K562 (cell line): ENCODE measurements at regions not wholly inside any gene's neighbourhood (a gene's known extent, or its start where the extent isn't known, plus 50 kb on each side); places are given as distances from the start of the nearest gene placed in this dataset.

Experiments used
- ATAC-seq: fragments of 200-7000 bp; cut with Tn5 transposase; 3 replicates; pipeline ENCODE4 v1.9.1; 2020; ENCODE audit warnings: moderate library complexity
- BruUV-seq: library from RNA; stranded (reverse); fragments of 400-500 nt; replicated peaks from 2 replicates; lab custom pipeline; 2021; lab: Mats Ljungman, UMichigan
- CTCF ChIA-PET: fragments of 300-600 bp; formaldehyde crosslinking; extraction: SDS; loops from one replicate; lab custom pipeline; 2021; ENCODE audit warnings: low intra/inter-chr PET ratio; lab: Yijun Ruan, JAX
- POLR2A ChIA-PET: fragments of 300-600, 350-650 bp; sonication (Branson Sonifier 250); formaldehyde crosslinking; extraction: SDS; loops from one replicate; lab custom pipeline; 2021; ENCODE audit warnings: antibody characterized with exemption, inconsistent platforms; lab: Yijun Ruan, JAX
- DNase-seq, 4 experiments: peaks; one replicate each; pipeline versions ENCODE4 v3.0.0 to v3.0.0-alpha.2; 2011 to 2018; ENCODE audit warnings: low spot score in 3 of 4, mixed read lengths in 3 of 4; ENCODE audit errors: extremely low read depth in 1 of 4
- FAIRE-seq: peaks from 2 replicates; lab custom pipeline; 2011; peaks lifted over from hg19 to GRCh38; lab: Jason Lieb, UNC
- H2AFZ ChIP-seq: 2 replicates; pipeline ENCODE4 v1.6.0; 2011; ENCODE audit warnings: low read depth, low read length, control low read depth, inconsistent platforms
- H3K27ac ChIP-seq: fragments of 200-600 bp; 3 replicates; pipeline ENCODE4 v1.8.0; 2011; ENCODE audit warnings: low read depth, mild to moderate bottlenecking, control low read depth, inconsistent platforms, low read length, moderate library complexity, mixed read lengths; ENCODE audit errors: extremely low read depth
- H3K27me3 ChIP-seq, 2 experiments: fragments of 300-600 bp in 1 of 2; 2 replicates in 1 of 2; 3 replicates in 1 of 2; pipeline versions ENCODE4 v1.6.0 to v1.8.0; 2011; ENCODE audit warnings: inconsistent platforms in 2 of 2, low read length in 2 of 2, mild to moderate bottlenecking in 1 of 2, mixed read lengths in 1 of 2, moderate library complexity in 1 of 2; ENCODE audit not compliant: control insufficient read depth in 2 of 2, insufficient read depth in 2 of 2
- H3K36me3 ChIP-seq: fragments of 300-600 bp; 3 replicates; pipeline ENCODE4 v1.8.0; 2011; ENCODE audit warnings: mild to moderate bottlenecking, low read length, inconsistent platforms; ENCODE audit not compliant: control insufficient read depth, insufficient read depth
- H3K4me1 ChIP-seq, 2 experiments: fragments of 200-600 bp in 1 of 2; replicated peaks in 1 of 2; 2 replicates in 1 of 2; 3 replicates in 1 of 2; pipeline versions ENCODE4 v1.5.1 to v1.8.0; 2011; ENCODE audit warnings: inconsistent platforms in 2 of 2, low read length in 2 of 2, mild to moderate bottlenecking in 1 of 2, mixed read lengths in 1 of 2, moderate library complexity in 1 of 2; ENCODE audit not compliant: control insufficient read depth in 2 of 2, insufficient read depth in 2 of 2
- H3K4me2 ChIP-seq: 2 replicates; pipeline ENCODE4 v1.6.1; 2011; ENCODE audit warnings: low read length, control low read depth, inconsistent platforms, mixed read lengths; ENCODE audit not compliant: insufficient read depth
- H3K4me3 ChIP-seq: fragments of 200-600 bp; sonication (generic), shearing (Covaris generic); 2 replicates; pipeline ENCODE4 v1.5.1; 2016; ENCODE audit warnings: control low read depth, inconsistent platforms
- H3K79me2 ChIP-seq: fragments of 200-600 bp; 3 replicates; pipeline ENCODE4 v1.8.0; 2011; ENCODE audit warnings: low read length, inconsistent platforms; ENCODE audit not compliant: control insufficient read depth, insufficient read depth
- H3K9ac ChIP-seq, 2 experiments: 2 replicates each; pipeline versions ENCODE4 v1.6.0 to v1.6.1; 2011; ENCODE audit warnings: low read depth in 2 of 2, low read length in 2 of 2, control low read depth in 1 of 2, inconsistent platforms in 1 of 2, mild to moderate bottlenecking in 1 of 2, mixed read lengths in 1 of 2; ENCODE audit not compliant: insufficient read depth in 1 of 2
- H3K9me1 ChIP-seq: one replicate; pipeline ENCODE4 v1.6.0; 2011; ENCODE audit warnings: inconsistent platforms, mild to moderate bottlenecking, low read length, moderate library complexity; ENCODE audit not compliant: control insufficient read depth, insufficient read depth
- H3K9me3 ChIP-seq: replicated peaks from 2 replicates; pipeline ENCODE4 v1.5.1; 2011; ENCODE audit warnings: low read depth, low read length, inconsistent platforms; ENCODE audit not compliant: control insufficient read depth, insufficient read depth
- H4K20me1 ChIP-seq: replicated peaks from 2 replicates; pipeline ENCODE4 v1.6.1; 2011; ENCODE audit warnings: low read length, inconsistent platforms, mixed read lengths; ENCODE audit not compliant: control insufficient read depth, insufficient read depth
- ELF2 ChIP-seq: fragments of 250-450 bp; sonication (Bioruptor Pico); IDR thresholded peaks from 2 replicates; pipeline ENCODE4 v1.5.0; 2021; ENCODE audit warnings: mild to moderate bottlenecking
- FUS ChIP-seq: fragments of 200-400 bp; formaldehyde crosslinking; optimal IDR thresholded peaks from 2 replicates; pipeline ENCODE3; 2017; ENCODE audit warnings: low read depth, low read length
- HNRNPK ChIP-seq: fragments of 200-400 bp; formaldehyde crosslinking; IDR thresholded peaks from one replicate; pipeline ENCODE4 v1.6.1; 2018; ENCODE audit warnings: mild to moderate bottlenecking, low read depth, low read length; ENCODE audit not compliant: poor library complexity, severe bottlenecking
- IFI16 ChIP-seq: fragments of 250-450 bp; sonication (Bioruptor Pico); IDR thresholded peaks from 2 replicates; pipeline ENCODE4 v2.1.2; 2022; ENCODE audit warnings: mild to moderate bottlenecking, inconsistent platforms
- MYNN ChIP-seq, 2 experiments: sonication (generic); formaldehyde crosslinking in 1 of 2; IDR thresholded peaks; 2 replicates each; pipeline versions ENCODE4 v1.5.0 to v1.6.1; 2016 to 2020; ENCODE audit warnings: antibody characterized with exemption in 1 of 2, missing genetic modification reagents in 1 of 2
- PHF21A ChIP-seq: fragments of 450-650 bp; IDR thresholded peaks from 2 replicates; pipeline ENCODE4 v1.6.1; 2017; ENCODE audit warnings: low read depth, borderline replicate concordance
- PHF8 ChIP-seq: fragments of 200-600 bp; sonication (generic); IDR thresholded peaks from 2 replicates; pipeline ENCODE4 v1.6.1; 2012; ENCODE audit warnings: mixed run types, mild to moderate bottlenecking, inconsistent platforms, low read length, moderate library complexity, borderline replicate concordance
- TAF15 ChIP-seq: fragments of 200-400 bp; formaldehyde crosslinking; IDR thresholded peaks from 2 replicates; pipeline ENCODE4 v1.6.1; 2017; ENCODE audit warnings: mild to moderate bottlenecking, low read depth, low read length, moderate library complexity
- ZKSCAN8 ChIP-seq: fragments of 200-800 bp; sonication (Bioruptor generic); IDR thresholded peaks from 2 replicates; pipeline ENCODE4 v1.6.1; 2016; ENCODE audit warnings: missing genetic modification characterization, missing compliant biosample characterization
- WGBS: fragments of 100-300 bp; shearing (Covaris generic); methylation state at CpG from one replicate; pipeline ENCODE4 v1.1.6; 2016; ENCODE audit warnings: low coverage, mixed read lengths; ENCODE audit not compliant: insufficient coverage; ENCODE audit errors: missing lambda C conversion rate; 5-methylcytosine and 5-hydroxymethylcytosine counted together
- in situ Hi-C: fragments of 300-500 bp; cut with MboI; formaldehyde crosslinking; loops from 4 replicates; pipeline ENCODE4 v1.15.0; 2018; ENCODE audit warnings: inconsistent platforms, mixed read lengths
- intact Hi-C: fragments of 100-400 bp; cut with micrococcal nuclease; formaldehyde crosslinking; loops from 2 replicates; pipeline ENCODE4 v1.14.2; 2022
- TF ChIP-seq, protein P1 (sequence below), 2 experiments: fragments of 450-650 bp; formaldehyde crosslinking in 1 of 2; IDR thresholded peaks; 2 replicates each; pipeline versions ENCODE4 v1.4.0 to v1.6.1; 2014 to 2020; ENCODE audit warnings: mild to moderate bottlenecking in 2 of 2, borderline replicate concordance in 1 of 2, low read depth in 1 of 2

DNA sequence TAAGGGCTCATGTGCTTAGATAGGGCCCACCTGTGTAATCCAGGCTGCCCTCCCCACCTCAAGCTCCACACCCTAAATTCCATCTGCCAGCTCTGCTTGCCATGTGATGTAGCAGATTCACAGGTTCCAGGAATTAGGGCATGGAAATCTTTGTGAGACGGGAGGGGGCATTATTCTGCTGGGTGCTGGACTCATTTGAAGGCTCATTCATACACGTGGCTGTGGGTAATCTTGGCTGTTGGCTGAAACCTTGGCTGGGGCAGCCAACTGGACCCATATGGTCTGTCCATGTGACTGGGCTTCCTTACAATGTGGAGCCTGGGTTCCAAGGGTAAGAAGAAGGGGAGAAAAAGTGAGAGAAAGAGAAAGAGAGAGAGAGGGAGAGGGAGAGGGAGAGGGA lies 115.1 kb downstream of the CYLD start (continued):
- TF ChIP-seq, protein P1, sequence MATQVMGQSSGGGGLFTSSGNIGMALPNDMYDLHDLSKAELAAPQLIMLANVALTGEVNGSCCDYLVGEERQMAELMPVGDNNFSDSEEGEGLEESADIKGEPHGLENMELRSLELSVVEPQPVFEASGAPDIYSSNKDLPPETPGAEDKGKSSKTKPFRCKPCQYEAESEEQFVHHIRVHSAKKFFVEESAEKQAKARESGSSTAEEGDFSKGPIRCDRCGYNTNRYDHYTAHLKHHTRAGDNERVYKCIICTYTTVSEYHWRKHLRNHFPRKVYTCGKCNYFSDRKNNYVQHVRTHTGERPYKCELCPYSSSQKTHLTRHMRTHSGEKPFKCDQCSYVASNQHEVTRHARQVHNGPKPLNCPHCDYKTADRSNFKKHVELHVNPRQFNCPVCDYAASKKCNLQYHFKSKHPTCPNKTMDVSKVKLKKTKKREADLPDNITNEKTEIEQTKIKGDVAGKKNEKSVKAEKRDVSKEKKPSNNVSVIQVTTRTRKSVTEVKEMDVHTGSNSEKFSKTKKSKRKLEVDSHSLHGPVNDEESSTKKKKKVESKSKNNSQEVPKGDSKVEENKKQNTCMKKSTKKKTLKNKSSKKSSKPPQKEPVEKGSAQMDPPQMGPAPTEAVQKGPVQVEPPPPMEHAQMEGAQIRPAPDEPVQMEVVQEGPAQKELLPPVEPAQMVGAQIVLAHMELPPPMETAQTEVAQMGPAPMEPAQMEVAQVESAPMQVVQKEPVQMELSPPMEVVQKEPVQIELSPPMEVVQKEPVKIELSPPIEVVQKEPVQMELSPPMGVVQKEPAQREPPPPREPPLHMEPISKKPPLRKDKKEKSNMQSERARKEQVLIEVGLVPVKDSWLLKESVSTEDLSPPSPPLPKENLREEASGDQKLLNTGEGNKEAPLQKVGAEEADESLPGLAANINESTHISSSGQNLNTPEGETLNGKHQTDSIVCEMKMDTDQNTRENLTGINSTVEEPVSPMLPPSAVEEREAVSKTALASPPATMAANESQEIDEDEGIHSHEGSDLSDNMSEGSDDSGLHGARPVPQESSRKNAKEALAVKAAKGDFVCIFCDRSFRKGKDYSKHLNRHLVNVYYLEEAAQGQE (IDR thresholded peaks at IDR 0.05; ENCODE audit: borderline replicate concordance), result no peak
- TF ChIP-seq, protein P1 (CRISPR knock-in tag; IDR thresholded peaks at IDR 0.05; ENCODE audit: low read depth), result no peak

DNA sequence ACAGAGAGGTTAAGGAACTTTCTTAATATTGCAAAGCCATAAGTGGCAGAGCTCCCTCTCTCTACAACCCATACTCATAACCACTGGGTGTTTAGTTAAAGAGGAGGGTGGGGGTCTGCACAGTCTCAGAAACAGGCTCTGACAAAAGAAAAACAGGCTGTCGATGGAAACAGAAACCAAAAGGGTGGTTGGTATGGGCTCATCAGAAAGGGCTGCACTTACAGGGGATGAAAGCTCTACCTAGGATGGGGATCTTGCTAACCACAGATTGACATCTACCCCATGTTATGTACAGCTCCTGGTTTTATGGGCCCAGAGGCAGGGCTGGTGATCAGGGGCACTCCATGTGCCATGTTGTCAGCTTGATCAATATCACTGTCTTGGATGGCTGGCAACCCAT lies 111.4 kb downstream of the CYLD start:
- peaks cover 0 to 8% of the 10 kb centered on the region in 2 experiments; a peak in 2 of 5 replicates for H3K27me3 ChIP-seq
- no peak for FAIRE-seq
- no peaks in the 10 kb centered on the region for H3K4me1 ChIP-seq
- POLR2A ChIA-PET, result no interaction called here
- in situ Hi-C loops, result no loop called here
- no peak overlapping the region for H3K9ac ChIP-seq
- H3K4me2 ChIP-seq, result no peak overlapping the region
- H3K36me3 ChIP-seq, result no peaks in the 10 kb centered on the region
- TF ChIP-seq ZKSCAN8 (no peak), MYNN (IDR thresholded peaks at IDR 0.05) (no peak), MYNN (CRISPR knock-in tag; IDR thresholded peaks at IDR 0.05) (no peak), TAF15 (no peak), ELF2 (CRISPR knock-in tag) (no peak), FUS (no peak), HNRNPK (no peak), PHF8 (no peak), IFI16 (no peak), PHF21A (no peak)
- TF ChIP-seq, all 486 proteins: peak for 0
- no peak for ATAC-seq
- no peak overlapping the region for H2AFZ ChIP-seq
- no peaks in the 10 kb centered on the region for H3K9me1 ChIP-seq
- H3K27ac ChIP-seq, result no peak overlapping the region
- CTCF ChIA-PET, result no interaction called here
- no peak for DNase-seq
- intact Hi-C loops, result no loop called here
- no peak overlapping the region for H3K4me3 ChIP-seq
- 0% methylated on average over 1 of the region's 1 CpG for WGBS
- BruUV-seq, result no TSS peak
- no peaks in the 10 kb centered on the region for H3K9me3 ChIP-seq
- H3K79me2 ChIP-seq, result no peaks in the 10 kb centered on the region
- H4K20me1 ChIP-seq, result no peaks in the 10 kb centered on the region
